H1 (cell line): ENCODE measurements at regions not wholly inside any gene's neighbourhood (a gene's known extent, or its start where the extent isn't known, plus 50 kb on each side); places are given as distances from the start of the nearest gene placed in this dataset.

Source experiments
- CTCF ChIA-PET: fragments of 300-600 bp; sonication (Branson Sonifier 250); formaldehyde crosslinking; loops from one replicate; lab custom pipeline; 2021; ENCODE audit not compliant: partially characterized antibody; lab: Charles Lee
- POLR2A ChIA-PET: fragments of 300-600 bp; sonication (Branson Sonifier 250); formaldehyde crosslinking; loops from one replicate; lab custom pipeline; 2021; ENCODE audit warnings: inconsistent platforms; ENCODE audit not compliant: partially characterized antibody; lab: Charles Lee
- DNase-seq, 2 experiments: peaks; one replicate each; pipeline versions ENCODE4 v3.0.0 to v3.0.0-alpha.2; 2010 to 2022; ENCODE audit warnings: low spot score in 2 of 2, low read depth in 1 of 2, mixed read lengths in 1 of 2
- FAIRE-seq: peaks from 2 replicates; lab custom pipeline; 2011; peaks lifted over from hg19 to GRCh38; lab: Jason Lieb, UNC
- H2AFZ ChIP-seq: 2 replicates; pipeline ENCODE4 v1.8.1; 2012; ENCODE audit warnings: low read length, inconsistent platforms
- H2AK5ac ChIP-seq: 2 replicates; pipeline ENCODE4 v1.6.1; 2013; ENCODE audit warnings: low read depth, low read length
- H2BK120ac ChIP-seq: replicated peaks from 2 replicates; pipeline ENCODE3; 2013; ENCODE audit warnings: low read depth, low read length, inconsistent platforms
- H2BK12ac ChIP-seq: 2 replicates; pipeline ENCODE4 v1.6.1; 2013; ENCODE audit warnings: low read depth, low read length
- H2BK15ac ChIP-seq: 2 replicates; pipeline ENCODE4 v1.6.1; 2013; ENCODE audit warnings: low read length
- H2BK20ac ChIP-seq: 2 replicates; pipeline ENCODE4 v1.6.1; 2013; ENCODE audit warnings: low read length
- H2BK5ac ChIP-seq: 2 replicates; pipeline ENCODE4 v1.6.1; 2013; ENCODE audit warnings: low read depth, low read length
- H3K14ac ChIP-seq: 2 replicates; pipeline ENCODE4 v1.6.1; 2013; ENCODE audit warnings: inconsistent platforms; ENCODE audit not compliant: insufficient read length
- H3K18ac ChIP-seq: 2 replicates; pipeline ENCODE4 v1.6.1; 2013; ENCODE audit warnings: low read length; ENCODE audit errors: extremely low read depth
- H3K23ac ChIP-seq: 2 replicates; pipeline ENCODE4 v1.6.1; 2013; ENCODE audit warnings: inconsistent platforms; ENCODE audit not compliant: insufficient read length
- H3K23me2 ChIP-seq: 2 replicates; pipeline ENCODE4 v1.6.1; 2013; ENCODE audit warnings: low read depth, low read length
- H3K27ac ChIP-seq: 2 replicates; pipeline ENCODE4 v1.6.1; 2011; ENCODE audit warnings: low read depth, low read length, inconsistent platforms
- H3K27me3 ChIP-seq, 4 experiments: replicated peaks in 1 of 4; 1 replicate in 1 of 4; 2 replicates in 3 of 4; pipeline versions ENCODE4 v1.6.1 to v1.8.1; 2011 to 2013; ENCODE audit warnings: low read length in 3 of 4, mild to moderate bottlenecking in 3 of 4, inconsistent platforms in 2 of 4, mixed read lengths in 2 of 4, moderate library complexity in 1 of 4; ENCODE audit not compliant: control insufficient read depth in 3 of 4, insufficient read depth in 3 of 4; ENCODE audit errors: extremely low read depth in 1 of 4
- H3K36me3 ChIP-seq, 4 experiments: 2 replicates each; pipeline versions ENCODE4 v1.6.1 to v1.8.1; 2011 to 2013; ENCODE audit warnings: mild to moderate bottlenecking in 4 of 4, low read length in 3 of 4, moderate library complexity in 2 of 4, control low read depth in 1 of 4, inconsistent platforms in 1 of 4; ENCODE audit not compliant: insufficient read depth in 4 of 4, control insufficient read depth in 2 of 4
- H3K4ac ChIP-seq: replicated peaks from 2 replicates; pipeline ENCODE3; 2013; ENCODE audit warnings: low read length, low read depth, mixed read lengths, inconsistent platforms; ENCODE audit not compliant: insufficient read length
- H3K4me1 ChIP-seq, 4 experiments: replicated peaks in 1 of 4; 1 replicate in 1 of 4; 2 replicates in 3 of 4; pipeline versions ENCODE4 v1.6.1 to v1.8.1; 2011 to 2013; ENCODE audit warnings: low read length in 3 of 4, inconsistent platforms in 2 of 4, mixed read lengths in 1 of 4; ENCODE audit not compliant: insufficient read depth in 4 of 4, control insufficient read depth in 3 of 4
- H3K4me2 ChIP-seq, 2 experiments: 2 replicates each; pipeline versions ENCODE4 v1.6.1 to v1.8.1; 2011 to 2013; ENCODE audit warnings: low read depth in 2 of 2, low read length in 2 of 2, control low read depth in 1 of 2, inconsistent platforms in 1 of 2, mild to moderate bottlenecking in 1 of 2; ENCODE audit not compliant: insufficient read depth in 1 of 2
- H3K4me3 ChIP-seq, 4 experiments: fragments of 200-600, 300-600 bp in 1 of 4; sonication (generic), shearing (Covaris generic), sonication (Bioruptor Twin) in 1 of 4; 2 replicates each; pipeline versions ENCODE4 v1.5.1 to v1.8.1; 2011 to 2016; ENCODE audit warnings: low read length in 4 of 4, low read depth in 3 of 4, control low read depth in 2 of 4, inconsistent platforms in 2 of 4, mild to moderate bottlenecking in 2 of 4, mixed read lengths in 1 of 4, moderate library complexity in 1 of 4; ENCODE audit not compliant: insufficient read depth in 2 of 4; ENCODE audit errors: extremely low read depth in 1 of 4
- H3K56ac ChIP-seq: replicated peaks from 2 replicates; pipeline ENCODE3; 2013; ENCODE audit warnings: low read depth, mild to moderate bottlenecking, mixed read lengths, low read length, inconsistent platforms; ENCODE audit not compliant: insufficient read length
- H3K79me1 ChIP-seq: 2 replicates; pipeline ENCODE4 v1.6.1; 2013; ENCODE audit warnings: low read depth, low read length, control low read depth
- H3K79me2 ChIP-seq, 2 experiments: 2 replicates each; pipeline versions ENCODE4 v1.6.1 to v1.8.1; 2012 to 2013; ENCODE audit warnings: low read length in 2 of 2, mild to moderate bottlenecking in 2 of 2, inconsistent platforms in 1 of 2; ENCODE audit not compliant: insufficient read depth in 2 of 2, control insufficient read depth in 1 of 2
- H3K9ac ChIP-seq, 4 experiments: replicated peaks in 1 of 4; 1 replicate in 1 of 4; 2 replicates in 3 of 4; pipeline versions ENCODE4 v1.6.1 to v1.8.1; 2011 to 2013; ENCODE audit warnings: low read depth in 3 of 4, low read length in 3 of 4, control low read depth in 2 of 4, mild to moderate bottlenecking in 2 of 4, moderate library complexity in 2 of 4, inconsistent platforms in 1 of 4; ENCODE audit errors: extremely low read depth in 1 of 4
- H3K9me3 ChIP-seq, 2 experiments: 2 replicates each; pipeline versions ENCODE4 v1.6.1 to v1.8.1; 2012 to 2013; ENCODE audit warnings: mild to moderate bottlenecking in 2 of 2, moderate library complexity in 2 of 2, control low read depth in 1 of 2, inconsistent platforms in 1 of 2, low read depth in 1 of 2, low read length in 1 of 2, mixed read lengths in 1 of 2; ENCODE audit not compliant: insufficient read depth in 2 of 2
- H4K20me1 ChIP-seq, 2 experiments: replicated peaks in 1 of 2; 2 replicates each; pipeline versions ENCODE3 to v1.8.1; 2011 to 2013; ENCODE audit warnings: inconsistent platforms in 2 of 2, low read length in 2 of 2, mild to moderate bottlenecking in 1 of 2; ENCODE audit not compliant: insufficient read depth in 2 of 2, control insufficient read depth in 1 of 2
- H4K5ac ChIP-seq: 2 replicates; pipeline ENCODE4 v1.6.1; 2013; ENCODE audit warnings: low read length, low read depth, mixed read lengths, inconsistent platforms; ENCODE audit not compliant: insufficient read length
- H4K8ac ChIP-seq: 2 replicates; pipeline ENCODE4 v1.8.0; 2013; ENCODE audit warnings: mild to moderate bottlenecking, moderate library complexity, low read length, inconsistent platforms; ENCODE audit not compliant: insufficient read depth; ENCODE audit errors: extremely low read depth
- H4K91ac ChIP-seq: replicated peaks from 2 replicates; pipeline ENCODE3; 2013; ENCODE audit warnings: low read length, mixed read lengths, inconsistent platforms; ENCODE audit not compliant: insufficient read length
- ASH2L ChIP-seq: fragments of 200-600, 300-600 bp; sonication (generic); IDR thresholded peaks from one replicate; pipeline ENCODE4 v1.7.1; 2017; ENCODE audit warnings: low read length
- CBX5 ChIP-seq: fragments of 300-800, 300-1000 bp; sonication (generic); IDR thresholded peaks from 2 replicates; pipeline ENCODE4 v1.7.1; 2016; ENCODE audit warnings: antibody characterized with exemption, low read length, low read depth
- CTBP2 ChIP-seq: IDR thresholded peaks from 2 replicates; pipeline ENCODE4 v1.7.0; 2011; ENCODE audit warnings: borderline replicate concordance, mild to moderate bottlenecking, moderate library complexity, mixed read lengths, low read length; ENCODE audit not compliant: insufficient read depth, insufficient read length
- EZH2 ChIP-seq: fragments of 200-600 bp; sonication (generic); IDR thresholded peaks from 2 replicates; pipeline ENCODE4 v1.7.1; 2012; ENCODE audit warnings: low read depth, mild to moderate bottlenecking, moderate library complexity, low read length, inconsistent platforms; ENCODE audit not compliant: severe bottlenecking
- GABPA ChIP-seq: IDR thresholded peaks from 2 replicates; pipeline ENCODE4 v1.6.1; 2011; ENCODE audit warnings: mild to moderate bottlenecking, low read length, moderate library complexity, borderline replicate concordance; ENCODE audit not compliant: insufficient read depth
- JUND ChIP-seq: IDR thresholded peaks from 2 replicates; pipeline ENCODE4 v1.6.1; 2011; ENCODE audit warnings: mild to moderate bottlenecking, improper control_type of control experiment, low read length
- POU5F1 ChIP-seq: IDR thresholded peaks from 2 replicates; pipeline ENCODE4 v1.6.1; 2011; ENCODE audit warnings: low read depth, mild to moderate bottlenecking, low read length, moderate library complexity
- RFX5 ChIP-seq: IDR thresholded peaks from 2 replicates; pipeline ENCODE4 v1.6.1; 2011; ENCODE audit warnings: low read depth, low read length, improper control_type of control experiment, borderline replicate concordance
- SIN3A ChIP-seq, 2 experiments: IDR thresholded peaks in 1 of 2; conservative IDR thresholded peaks in 1 of 2; 2 replicates each; pipeline ENCODE4 v1.6.1; 2011 to 2012; ENCODE audit warnings: low read length in 2 of 2, improper control_type of control experiment in 1 of 2, low read depth in 1 of 2, mild to moderate bottlenecking in 1 of 2
- SUZ12 ChIP-seq: fragments of 200-600 bp; sonication (generic); IDR thresholded peaks from 2 replicates; pipeline ENCODE4 v1.6.1; 2012; ENCODE audit warnings: mild to moderate bottlenecking, inconsistent platforms, low read length, moderate library complexity, mixed read lengths
- WGBS, 2 experiments: shearing (Covaris generic) in 1 of 2; methylation state at CpG; one replicate each; pipeline versions ENCODE4 v1.1.6 to v1.1.7; 2013 to 2015; ENCODE audit warnings: low lambda C conversion rate in 2 of 2, mixed read lengths in 2 of 2, inconsistent platforms in 1 of 2, low coverage in 1 of 2, missing lambda C conversion rate in 1 of 2; ENCODE audit not compliant: insufficient replicate concordance in 2 of 2, insufficient coverage in 1 of 2, insufficient read length in 1 of 2; ENCODE audit errors: extremely low coverage in 1 of 2, missing lambda C conversion rate in 1 of 2; 5-methylcytosine and 5-hydroxymethylcytosine counted together
- TF ChIP-seq, protein P1 (sequence below): IDR thresholded peaks from 2 replicates; pipeline ENCODE4 v1.6.1; 2012; ENCODE audit warnings: low read length, inconsistent platforms

GRCh38 chr13:111572956-111573761, 252.7 kb downstream of the TEX29 start:
- H2AK5ac ChIP-seq, result no peak overlapping the region
- no peaks in the 10 kb centered on the region; a peak in 1 of 8 replicates for H3K36me3 ChIP-seq
- H3K9ac ChIP-seq, result no peak overlapping the region
- no peak overlapping the region for H3K14ac ChIP-seq
- no peak overlapping the region for H2BK5ac ChIP-seq
- H3K23me2 ChIP-seq, result no peaks in the 10 kb centered on the region
- no peaks in the 10 kb centered on the region for H3K79me1 ChIP-seq
- no peak overlapping the region for H3K56ac ChIP-seq
- FAIRE-seq (no peak), DNase-seq (no peak)
- WGBS, 2 experiments, result 94% methylated on average over 25 of the region's 27 CpGs; no CpG with 5 or more reads in 1 of the 2 experiments
- H2AFZ ChIP-seq, result no peak overlapping the region
- CTCF ChIA-PET, result interaction anchor here (1.2 kb wide), 1 partner anchor 24 kb away, joined by 3 read pairs; no protein-coding TSS in a partner anchor
- H3K4ac ChIP-seq, result no peak overlapping the region
- no peak overlapping the region for H2BK120ac ChIP-seq
- no peak overlapping the region for H3K18ac ChIP-seq
- H2BK20ac ChIP-seq, result no peak overlapping the region
- H3K79me2 ChIP-seq, result no peaks in the 10 kb centered on the region
- no peak overlapping the region for H2BK12ac ChIP-seq
- H3K4me1 ChIP-seq, result no peaks in the 10 kb centered on the region
- H3K23ac ChIP-seq, result no peak overlapping the region
- POLR2A ChIA-PET, result no interaction called here
- H3K4me2 ChIP-seq, result no peak overlapping the region
- H3K4me3 ChIP-seq, result no peak overlapping the region
- no peaks in the 10 kb centered on the region for H4K20me1 ChIP-seq
- no peak overlapping the region for H4K5ac ChIP-seq
- H2BK15ac ChIP-seq, result no peak overlapping the region
- H3K27me3 ChIP-seq, result no peaks in the 10 kb centered on the region
- no peak overlapping the region for H4K91ac ChIP-seq
- peaks cover 25 to 31% of the 10 kb centered on the region in 2 experiments for H3K9me3 ChIP-seq
- H4K8ac ChIP-seq, result no peak overlapping the region
- no peak overlapping the region for H3K27ac ChIP-seq
- TF ChIP-seq POU5F1 (no peak), CTBP2 (no peak), CBX5 (no peak), RFX5 (no peak), ASH2L (no peak), EZH2 (no peak), JUND (no peak), GABPA (no peak), SIN3A (conservative IDR thresholded peaks at IDR 0.05 in 1 of 2, IDR thresholded peaks at IDR 0.05 in 1 of 2; ENCODE audit: low read depth in 1 of 2, low read length in 2 of 2) (no peak), SUZ12 (no peak)
- TF ChIP-seq, protein P1, sequence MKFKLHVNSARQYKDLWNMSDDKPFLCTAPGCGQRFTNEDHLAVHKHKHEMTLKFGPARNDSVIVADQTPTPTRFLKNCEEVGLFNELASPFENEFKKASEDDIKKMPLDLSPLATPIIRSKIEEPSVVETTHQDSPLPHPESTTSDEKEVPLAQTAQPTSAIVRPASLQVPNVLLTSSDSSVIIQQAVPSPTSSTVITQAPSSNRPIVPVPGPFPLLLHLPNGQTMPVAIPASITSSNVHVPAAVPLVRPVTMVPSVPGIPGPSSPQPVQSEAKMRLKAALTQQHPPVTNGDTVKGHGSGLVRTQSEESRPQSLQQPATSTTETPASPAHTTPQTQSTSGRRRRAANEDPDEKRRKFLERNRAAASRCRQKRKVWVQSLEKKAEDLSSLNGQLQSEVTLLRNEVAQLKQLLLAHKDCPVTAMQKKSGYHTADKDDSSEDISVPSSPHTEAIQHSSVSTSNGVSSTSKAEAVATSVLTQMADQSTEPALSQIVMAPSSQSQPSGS, result no peak
